GM18873 (cell line): ENCODE measurements at regions not wholly inside any gene's neighbourhood (a gene's known extent, or its start where the extent isn't known, plus 50 kb on each side); places are given as distances from the start of the nearest gene placed in this dataset.

Experiments
- ATAC-seq: cut with Tn5 transposase; IDR thresholded peaks from one replicate; pipeline ENCODE4 v1.9.1; 2021; ENCODE audit warnings: mild to moderate bottlenecking, moderate library complexity, moderate number of reproducible peaks; ENCODE audit not compliant: unreplicated experiment, low FRiP score

GRCh38 chr5:31137676-31138075 lies 55.8 kb upstream of the CDH6 start:
- no peak for ATAC-seq

GRCh38 chr5:31135542-31135941 lies 57.9 kb upstream of the CDH6 start:
- no peak for ATAC-seq

GRCh38 chr5:31133488-31133887 lies 60.0 kb upstream of the CDH6 start:
- ATAC-seq, result no peak

- no peak for ATAC-seq
Measured at GRCh38 chr5:31131381-31131891, 62.0 kb upstream of the CDH6 start.

GRCh38 chr5:31130676-31131075 lies 62.8 kb upstream of the CDH6 start:
- no peak for ATAC-seq

GRCh38 chr5:31124651-31125305 lies 68.7 kb upstream of the CDH6 start:
- no peak for ATAC-seq

- no peak for ATAC-seq
Measured at GRCh38 chr5:31124026-31124425, 69.5 kb upstream of the CDH6 start.

- no peak for ATAC-seq
Measured at GRCh38 chr5:31122998-31123951, 70.2 kb upstream of the CDH6 start.

GRCh38 chr5:31121224-31121623 lies 72.3 kb upstream of the CDH6 start:
- ATAC-seq, result no peak

GRCh38 chr5:31120642-31120948 lies 72.9 kb upstream of the CDH6 start:
- no peak for ATAC-seq

GRCh38 chr5:31119938-31120641 lies 73.4 kb upstream of the CDH6 start:
- ATAC-seq, result no peak

GRCh38 chr5:31116466-31117031 lies 76.9 kb upstream of the CDH6 start:
- no peak for ATAC-seq

- no peak for ATAC-seq
Measured at GRCh38 chr5:31114817-31115216, 78.7 kb upstream of the CDH6 start.

GRCh38 chr5:31113666-31114350 lies 79.7 kb upstream of the CDH6 start:
- ATAC-seq, result no peak

- no peak for ATAC-seq
Measured at GRCh38 chr5:31113101-31113500, 80.4 kb upstream of the CDH6 start.

- no peak for ATAC-seq
Measured at GRCh38 chr5:31107091-31107518, 86.4 kb upstream of the CDH6 start.

- no peak for ATAC-seq
Measured at GRCh38 chr5:31106691-31107090, 86.8 kb upstream of the CDH6 start.

GRCh38 chr5:31106278-31106677 lies 87.2 kb upstream of the CDH6 start:
- ATAC-seq, result no peak

GRCh38 chr5:31104775-31105174 lies 88.7 kb upstream of the CDH6 start:
- ATAC-seq, result no peak

GRCh38 chr5:31100781-31101310 lies 92.6 kb upstream of the CDH6 start:
- ATAC-seq, result no peak
